ENCODE measurements at regions not wholly inside any gene's neighbourhood (a gene's known extent, or its start where the extent isn't known, plus 50 kb on each side); places are given as distances from the start of the nearest gene placed in this dataset.

- TF ChIP-seq BACH2 (CRISPR knock-in tag; IDR thresholded peaks at IDR 0.05; ENCODE audit: borderline replicate concordance) (no peak), ZC3H10 (CRISPR knock-in tag; IDR thresholded peaks at IDR 0.05) (no peak), CREB5 (CRISPR knock-in tag; IDR thresholded peaks at IDR 0.05; ENCODE audit: low read depth) (no peak), PATZ1 (CRISPR knock-in tag; IDR thresholded peaks at IDR 0.05; ENCODE audit: borderline replicate concordance) (no peak), ZFP30 (CRISPR knock-in tag; IDR thresholded peaks at IDR 0.05) (no peak), TCF4 (CRISPR knock-in tag; IDR thresholded peaks at IDR 0.05; ENCODE audit: borderline replicate concordance) (no peak), ZNF8 (CRISPR knock-in tag; IDR thresholded peaks at IDR 0.05) (no peak)
Measured at GRCh38 chr13:70203661-70204229, 95.5 kb upstream of the KLHL1 start.

All from SK-N-SH treated with all-trans-retinoic acid at 6 μM for 48 hours (cell line).